GM12865 (cell line): ENCODE measurements at regions not wholly inside any gene's neighbourhood (a gene's known extent, or its start where the extent isn't known, plus 50 kb on each side); places are given as distances from the start of the nearest gene placed in this dataset.

Source experiments
- DNase-seq: peaks from one replicate; pipeline ENCODE4 v3.0.0; 2010; ENCODE audit warnings: low read depth
- H3K4me3 ChIP-seq: 2 replicates; pipeline ENCODE4 v1.5.1; 2011; ENCODE audit warnings: mild to moderate bottlenecking, low read depth, low read length, control low read depth
- TF ChIP-seq, protein P1 (sequence below): IDR thresholded peaks from 2 replicates; pipeline ENCODE4 v1.5.1; 2011; ENCODE audit warnings: low read length, control low read depth, low read depth, inconsistent platforms; ENCODE audit not compliant: insufficient read depth; ENCODE audit errors: missing control alignments

DNA sequence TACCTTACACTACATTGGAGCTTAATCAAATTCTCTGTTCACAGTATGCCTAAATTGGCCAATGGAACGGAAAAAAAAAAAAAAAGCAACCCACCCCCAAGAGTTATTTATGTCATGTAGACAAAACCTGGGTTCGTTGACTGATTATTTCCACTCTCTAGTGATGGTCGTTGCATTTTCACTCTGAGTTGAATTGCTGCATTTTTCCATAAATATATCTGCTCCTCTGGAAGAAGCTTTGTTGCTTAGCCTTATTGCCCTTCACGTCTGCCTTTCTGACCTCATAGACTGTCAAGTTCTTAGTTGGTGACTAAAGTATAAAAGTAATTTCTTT lies 90.2 kb upstream of the RUNX1 start:
- DNase-seq, result no peak
- no peak overlapping the region for H3K4me3 ChIP-seq
- TF ChIP-seq, protein P1, sequence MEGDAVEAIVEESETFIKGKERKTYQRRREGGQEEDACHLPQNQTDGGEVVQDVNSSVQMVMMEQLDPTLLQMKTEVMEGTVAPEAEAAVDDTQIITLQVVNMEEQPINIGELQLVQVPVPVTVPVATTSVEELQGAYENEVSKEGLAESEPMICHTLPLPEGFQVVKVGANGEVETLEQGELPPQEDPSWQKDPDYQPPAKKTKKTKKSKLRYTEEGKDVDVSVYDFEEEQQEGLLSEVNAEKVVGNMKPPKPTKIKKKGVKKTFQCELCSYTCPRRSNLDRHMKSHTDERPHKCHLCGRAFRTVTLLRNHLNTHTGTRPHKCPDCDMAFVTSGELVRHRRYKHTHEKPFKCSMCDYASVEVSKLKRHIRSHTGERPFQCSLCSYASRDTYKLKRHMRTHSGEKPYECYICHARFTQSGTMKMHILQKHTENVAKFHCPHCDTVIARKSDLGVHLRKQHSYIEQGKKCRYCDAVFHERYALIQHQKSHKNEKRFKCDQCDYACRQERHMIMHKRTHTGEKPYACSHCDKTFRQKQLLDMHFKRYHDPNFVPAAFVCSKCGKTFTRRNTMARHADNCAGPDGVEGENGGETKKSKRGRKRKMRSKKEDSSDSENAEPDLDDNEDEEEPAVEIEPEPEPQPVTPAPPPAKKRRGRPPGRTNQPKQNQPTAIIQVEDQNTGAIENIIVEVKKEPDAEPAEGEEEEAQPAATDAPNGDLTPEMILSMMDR, result no peak

DNA sequence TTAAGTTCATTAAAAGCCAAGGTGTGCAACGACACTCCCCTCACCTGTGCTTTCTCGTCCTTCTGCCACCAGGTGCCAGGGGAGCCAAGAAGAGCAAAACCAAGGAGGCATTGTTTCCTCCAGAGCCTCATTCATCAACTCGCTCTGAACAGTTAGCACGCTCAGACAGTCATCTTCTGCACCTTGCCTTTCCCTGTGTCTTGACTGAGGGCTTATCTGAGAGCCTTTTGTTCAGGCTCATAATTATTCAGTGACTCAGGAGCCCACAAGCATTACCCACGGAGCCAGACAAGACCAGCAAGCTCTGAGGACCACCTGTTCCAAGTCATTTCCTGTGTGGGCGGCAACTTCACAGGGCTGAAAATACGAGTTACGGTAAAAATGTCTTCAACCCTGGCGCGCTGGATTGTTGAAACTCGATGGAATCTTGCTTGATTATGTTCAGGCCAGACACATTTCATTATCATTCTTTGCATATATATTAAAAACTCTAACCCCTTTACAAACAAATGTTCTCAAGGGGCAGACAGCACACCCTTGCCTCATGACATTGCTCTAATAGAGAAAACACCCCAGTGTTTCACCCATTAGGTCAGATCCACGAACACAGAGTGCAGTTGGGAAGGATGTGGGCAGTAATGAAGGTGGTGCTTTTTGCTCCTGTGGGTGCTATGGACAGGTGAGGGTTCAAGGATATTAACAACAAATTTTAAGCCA lies 89.7 kb upstream of the RUNX1 start:
- DNase-seq, result peak; percentile 5
- TF ChIP-seq, protein P1, result no peak
- H3K4me3 ChIP-seq, result no peak overlapping the region

DNA sequence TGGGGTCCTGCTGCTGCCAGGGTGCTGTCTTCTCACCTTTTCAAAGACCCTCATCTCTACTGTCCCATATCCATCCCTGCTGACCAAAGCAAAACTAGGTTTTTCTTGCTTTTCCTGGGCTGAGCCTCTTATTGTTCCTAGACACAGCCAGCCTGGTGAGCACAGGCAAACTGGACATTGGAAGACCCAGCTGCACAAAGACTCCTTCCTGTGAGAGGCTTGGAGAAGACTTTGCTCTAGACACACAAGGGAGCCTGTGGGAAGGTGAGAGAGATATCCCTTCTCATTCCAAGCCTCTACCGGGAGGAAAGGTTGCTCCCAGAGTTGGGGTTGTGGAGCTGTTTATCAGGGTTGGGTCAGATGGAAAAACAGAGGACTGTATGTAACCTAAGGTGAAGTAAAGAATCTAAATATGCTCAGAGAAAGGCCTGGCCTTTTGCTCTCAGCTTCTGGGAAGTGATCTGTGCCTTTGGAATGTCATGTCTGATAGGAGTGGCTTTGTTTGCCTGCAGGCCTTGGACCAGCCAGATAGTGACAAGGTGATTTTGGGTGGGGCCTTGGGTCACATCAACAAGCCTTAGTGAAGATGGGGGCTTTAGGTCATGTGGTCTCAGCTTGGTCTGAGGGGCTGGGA lies 87.6 kb upstream of the RUNX1 start:
- no peak for DNase-seq
- H3K4me3 ChIP-seq, result no peak overlapping the region
- TF ChIP-seq, protein P1, result no peak

DNA sequence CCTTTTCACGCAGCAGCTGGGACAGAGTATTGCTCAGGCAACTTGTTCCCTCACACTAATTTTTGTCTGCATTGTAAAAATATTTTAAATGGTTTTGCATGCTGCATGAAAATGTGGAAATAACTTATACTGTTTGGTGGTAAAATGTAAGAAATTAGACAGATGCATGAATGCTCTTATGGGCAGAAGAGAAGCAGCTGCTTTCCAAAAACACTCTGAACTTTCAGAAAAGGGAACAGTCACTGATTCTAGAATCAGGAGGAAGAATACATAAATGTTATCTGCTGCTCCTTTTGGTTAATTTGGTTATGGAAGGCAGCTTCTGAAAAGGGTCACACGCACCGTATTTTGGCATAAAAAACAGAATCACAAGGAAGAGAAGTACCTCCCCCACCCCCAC lies 87.0 kb upstream of the RUNX1 start:
- DNase-seq, result no peak
- no peak overlapping the region for H3K4me3 ChIP-seq
- TF ChIP-seq, protein P1, result no peak

DNA sequence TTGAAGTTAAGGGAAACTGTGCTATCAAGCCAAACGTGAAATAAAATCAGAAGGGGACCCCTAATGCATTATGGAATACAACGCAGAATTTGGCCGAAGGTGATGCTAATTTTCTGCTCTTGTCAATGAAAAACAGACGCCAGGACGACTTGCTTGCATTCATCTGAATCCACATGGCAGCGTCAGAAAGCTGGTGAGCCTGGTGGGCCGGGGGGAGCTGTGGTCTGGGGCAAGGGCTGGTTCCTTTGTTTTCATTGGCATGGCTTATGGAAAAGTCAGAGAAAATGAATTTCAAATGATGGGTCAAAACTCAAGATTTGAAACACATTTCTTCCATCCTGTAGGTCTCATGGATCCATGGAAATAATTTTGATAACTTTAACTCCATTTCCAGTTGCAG lies 86.4 kb upstream of the RUNX1 start:
- no peak overlapping the region for H3K4me3 ChIP-seq
- TF ChIP-seq, protein P1, result no peak
- DNase-seq, result no peak

DNA sequence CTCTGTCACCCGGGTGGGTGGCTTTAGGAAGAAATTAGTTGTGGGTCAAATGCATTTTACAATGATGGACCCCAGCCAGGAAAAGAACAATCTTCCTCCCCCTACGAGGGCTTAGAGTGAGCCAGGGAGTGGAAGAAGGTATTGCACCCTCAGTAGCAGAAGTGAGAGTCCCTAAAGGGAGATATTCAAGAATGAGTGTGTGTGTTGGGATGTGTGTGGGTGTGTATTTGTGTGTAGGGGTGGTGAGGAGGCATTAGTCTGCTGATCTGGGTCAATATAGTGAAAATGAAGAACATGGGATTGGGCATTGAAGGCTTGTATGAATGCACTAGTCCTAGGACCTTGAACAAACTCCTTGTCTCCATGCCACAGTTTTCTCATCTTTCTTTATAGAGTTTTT lies 85.2 kb upstream of the RUNX1 start:
- no peak overlapping the region for H3K4me3 ChIP-seq
- no peak for DNase-seq
- TF ChIP-seq, protein P1, result no peak

DNA sequence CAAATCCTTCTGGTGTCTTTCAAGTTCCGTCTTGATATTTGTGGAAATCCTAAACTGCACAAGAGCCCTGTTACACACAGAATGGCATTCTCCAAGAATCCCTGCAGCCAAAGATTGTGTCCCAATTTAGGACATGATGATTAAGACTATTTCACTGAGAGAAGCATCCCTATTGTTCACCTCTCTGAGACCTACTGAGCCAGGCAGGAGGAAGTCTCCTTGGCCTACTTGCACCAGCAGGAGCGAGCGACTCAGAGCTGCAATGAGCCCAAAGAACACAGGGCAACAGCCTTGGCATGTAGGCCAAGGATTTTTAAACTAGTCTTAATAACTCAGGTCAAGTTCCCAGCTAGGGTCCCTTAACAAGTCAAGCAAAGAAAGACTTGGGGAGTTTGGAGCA lies 79.4 kb upstream of the RUNX1 start:
- H3K4me3 ChIP-seq, result no peak overlapping the region
- no peak for DNase-seq
- TF ChIP-seq, protein P1, result no peak
